Neural cell (in vitro differentiated cells): ENCODE measurements at regions not wholly inside any gene's neighbourhood (a gene's known extent, or its start where the extent isn't known, plus 50 kb on each side); places are given as distances from the start of the nearest gene placed in this dataset.

ENCODE experiments used
- H2AFZ ChIP-seq: fragments of 200-600, 300-800 bp; sonication (generic), shearing (Covaris generic); 2 replicates; pipeline ENCODE4 v1.6.0; 2014; ENCODE audit warnings: low read depth, mild to moderate bottlenecking, antibody characterized with exemption, low read length, moderate library complexity
- H3F3A ChIP-seq: fragments of 200-600 bp; shearing (Covaris generic); 2 replicates; pipeline ENCODE4 v1.6.1; 2016; ENCODE audit warnings: mild to moderate bottlenecking, moderate library complexity, mixed read lengths, antibody characterized with exemption, low read length; ENCODE audit not compliant: insufficient read depth, poor library complexity, severe bottlenecking
- H3K27ac ChIP-seq: fragments of 200-600, 300-800 bp; sonication (generic), shearing (Covaris generic); 2 replicates; pipeline ENCODE4 v1.5.1; 2014; ENCODE audit warnings: mild to moderate bottlenecking, low read length, moderate library complexity
- H3K27me3 ChIP-seq: fragments of 300-800, 200-600 bp; sonication (generic), shearing (Covaris generic); 2 replicates; pipeline ENCODE4 v1.6.0; 2014; ENCODE audit warnings: mild to moderate bottlenecking, low read depth, low read length, moderate library complexity; ENCODE audit not compliant: insufficient read depth
- H3K36me3 ChIP-seq: fragments of 300-800, 200-600 bp; sonication (generic), shearing (Covaris generic); 2 replicates; pipeline ENCODE4 v1.5.1; 2014; ENCODE audit warnings: mild to moderate bottlenecking, antibody characterized with exemption, low read length, moderate library complexity; ENCODE audit not compliant: insufficient read depth
- H3K4me2 ChIP-seq: fragments of 300-800, 200-600 bp; sonication (generic), shearing (Covaris generic); 2 replicates; pipeline ENCODE4 v1.6.0; 2014; ENCODE audit warnings: mild to moderate bottlenecking, low read length
- H3K4me3 ChIP-seq: fragments of 300-800, 200-600 bp; sonication (generic), shearing (Covaris generic); 2 replicates; pipeline ENCODE4 v1.5.1; 2014; ENCODE audit warnings: mild to moderate bottlenecking, low read length, moderate library complexity
- H3K79me2 ChIP-seq: fragments of 200-600 bp; shearing (Covaris generic); replicated peaks from 2 replicates; pipeline ENCODE4 v1.6.0; 2014; ENCODE audit warnings: mild to moderate bottlenecking, low read length, moderate library complexity; ENCODE audit not compliant: insufficient read depth
- H3K9ac ChIP-seq: fragments of 300-800, 200-600 bp; sonication (generic), shearing (Covaris generic); 2 replicates; pipeline ENCODE4 v1.6.1; 2016; ENCODE audit warnings: mild to moderate bottlenecking, low read length, mixed read lengths
- H3K9me2 ChIP-seq: fragments of 200-600 bp; shearing (Covaris generic); 2 replicates; pipeline ENCODE4 v1.6.1; 2016; ENCODE audit warnings: mild to moderate bottlenecking, low read length, mixed read lengths; ENCODE audit not compliant: insufficient read depth
- H3K9me3 ChIP-seq: fragments of 200-600, 300-800 bp; sonication (generic), shearing (Covaris generic); 2 replicates; pipeline ENCODE4 v1.6.1; 2016; ENCODE audit warnings: mild to moderate bottlenecking, mixed run types, low read length, moderate library complexity, mixed read lengths
- H4K20me1 ChIP-seq: fragments of 200-600 bp; shearing (Covaris generic); 2 replicates; pipeline ENCODE4 v1.6.1; 2016; ENCODE audit warnings: mild to moderate bottlenecking, mixed run types; ENCODE audit not compliant: insufficient read depth
- EP300 ChIP-seq: fragments of 450-650 bp; conservative IDR thresholded peaks from 2 replicates; pipeline ENCODE4 v1.6.1; 2014; ENCODE audit warnings: antibody characterized with exemption, mild to moderate bottlenecking, moderate library complexity; ENCODE audit not compliant: poor library complexity, severe bottlenecking
- EZH2 ChIP-seq: fragments of 200-600, 300-800 bp; shearing (Covaris generic), sonication (generic); IDR thresholded peaks from 2 replicates; pipeline ENCODE4 v1.6.1; 2014; ENCODE audit warnings: antibody characterized with exemption, low read length, borderline replicate concordance, mild to moderate bottlenecking; ENCODE audit not compliant: insufficient read depth, poor library complexity, severe bottlenecking
- MXI1 ChIP-seq: fragments of 450-650 bp; conservative IDR thresholded peaks from 2 replicates; pipeline ENCODE4 v1.6.1; 2014; ENCODE audit warnings: antibody characterized with exemption, mild to moderate bottlenecking; ENCODE audit not compliant: poor library complexity, severe bottlenecking
- POLR2AphosphoS5 ChIP-seq: IDR thresholded peaks from 2 replicates; pipeline ENCODE4 v1.6.1; 2012
- RAD21 ChIP-seq: fragments of 450-650 bp; conservative IDR thresholded peaks from 2 replicates; pipeline ENCODE4 v1.6.1; 2014; ENCODE audit warnings: antibody characterized with exemption, mild to moderate bottlenecking, moderate library complexity
- REST ChIP-seq: IDR thresholded peaks from 2 replicates; pipeline ENCODE4 v1.6.1; 2012; ENCODE audit warnings: borderline replicate concordance
- SMC3 ChIP-seq: fragments of 450-650 bp; conservative IDR thresholded peaks from 2 replicates; pipeline ENCODE4 v1.6.1; 2014; ENCODE audit warnings: antibody characterized with exemption, mild to moderate bottlenecking, moderate library complexity; ENCODE audit not compliant: poor library complexity
- TAF1 ChIP-seq: IDR thresholded peaks from 2 replicates; pipeline ENCODE4 v1.6.1; 2012; ENCODE audit warnings: low read depth
- TF ChIP-seq, protein P1 (sequence below): fragments of 450-650 bp; IDR thresholded peaks from 2 replicates; pipeline ENCODE4 v1.5.1; 2014; ENCODE audit warnings: antibody characterized with exemption, mild to moderate bottlenecking, moderate library complexity; ENCODE audit not compliant: poor library complexity, severe bottlenecking

- Histone ChIP-seq H3K9me2 (no peaks in the 10 kb centered on the region), H3K9ac (no peak overlapping the region), H3F3A (no peaks in the 10 kb centered on the region), H3K27me3 (no peaks in the 10 kb centered on the region), H3K27ac (no peak overlapping the region), H3K79me2 (no peaks in the 10 kb centered on the region), H2AFZ (no peak overlapping the region), H3K36me3 (no peaks in the 10 kb centered on the region), H4K20me1 (no peaks in the 10 kb centered on the region), H3K9me3 (no peaks in the 10 kb centered on the region), H3K4me2 (no peak overlapping the region), H3K4me3 (no peak overlapping the region)
- TF ChIP-seq MXI1 (no peak), EZH2 (no peak), REST (no peak), TAF1 (no peak), RAD21 (no peak), SMC3 (no peak), EP300 (no peak), POLR2AphosphoS5 (no peak)
- TF ChIP-seq, protein P1, sequence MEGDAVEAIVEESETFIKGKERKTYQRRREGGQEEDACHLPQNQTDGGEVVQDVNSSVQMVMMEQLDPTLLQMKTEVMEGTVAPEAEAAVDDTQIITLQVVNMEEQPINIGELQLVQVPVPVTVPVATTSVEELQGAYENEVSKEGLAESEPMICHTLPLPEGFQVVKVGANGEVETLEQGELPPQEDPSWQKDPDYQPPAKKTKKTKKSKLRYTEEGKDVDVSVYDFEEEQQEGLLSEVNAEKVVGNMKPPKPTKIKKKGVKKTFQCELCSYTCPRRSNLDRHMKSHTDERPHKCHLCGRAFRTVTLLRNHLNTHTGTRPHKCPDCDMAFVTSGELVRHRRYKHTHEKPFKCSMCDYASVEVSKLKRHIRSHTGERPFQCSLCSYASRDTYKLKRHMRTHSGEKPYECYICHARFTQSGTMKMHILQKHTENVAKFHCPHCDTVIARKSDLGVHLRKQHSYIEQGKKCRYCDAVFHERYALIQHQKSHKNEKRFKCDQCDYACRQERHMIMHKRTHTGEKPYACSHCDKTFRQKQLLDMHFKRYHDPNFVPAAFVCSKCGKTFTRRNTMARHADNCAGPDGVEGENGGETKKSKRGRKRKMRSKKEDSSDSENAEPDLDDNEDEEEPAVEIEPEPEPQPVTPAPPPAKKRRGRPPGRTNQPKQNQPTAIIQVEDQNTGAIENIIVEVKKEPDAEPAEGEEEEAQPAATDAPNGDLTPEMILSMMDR = no peak
Measured at GRCh38 chr18:34611904-34612303, 98.2 kb upstream of the DTNA start.

DNA sequence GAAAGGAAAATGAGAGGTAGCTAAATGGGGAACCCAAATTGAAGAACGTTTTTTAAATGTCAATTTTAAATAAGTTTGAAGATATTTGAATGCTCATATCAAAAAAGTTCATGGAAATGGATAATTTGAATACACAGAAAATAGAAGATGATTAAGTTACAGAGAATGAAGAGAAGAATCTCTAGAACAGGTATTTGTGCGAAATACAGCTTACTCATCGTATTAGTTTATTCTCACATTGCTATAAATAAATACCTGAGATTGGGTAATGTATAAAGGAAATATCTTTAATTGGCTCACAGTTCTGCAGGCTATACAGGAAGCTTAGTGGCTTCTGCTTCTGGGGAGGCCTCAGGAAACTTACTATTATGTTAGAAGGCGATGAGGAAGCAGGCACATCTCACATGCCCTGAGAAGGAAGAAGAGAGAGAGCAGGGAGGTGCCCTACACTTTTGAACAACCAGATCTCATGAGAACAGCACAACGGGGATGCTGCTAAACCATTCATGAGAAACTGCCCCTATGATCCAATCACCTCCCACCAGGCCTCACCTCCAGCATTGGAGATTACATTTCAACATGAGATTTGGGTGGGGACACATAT is 89.7 kb upstream of the DTNA start:
- H3K36me3 ChIP-seq = no peaks in the 10 kb centered on the region
- H3K9me2 ChIP-seq = no peaks in the 10 kb centered on the region
- H2AFZ ChIP-seq = no peak overlapping the region
- no peaks in the 10 kb centered on the region for H4K20me1 ChIP-seq
- H3K9ac ChIP-seq = no peak overlapping the region
- no peaks in the 10 kb centered on the region for H3K27me3 ChIP-seq
- no peaks in the 10 kb centered on the region for H3K79me2 ChIP-seq
- no peaks in the 10 kb centered on the region for H3F3A ChIP-seq
- H3K9me3 ChIP-seq = no peaks in the 10 kb centered on the region
- H3K27ac ChIP-seq = no peak overlapping the region
- H3K4me3 ChIP-seq = no peak overlapping the region
- TF ChIP-seq, protein P1 = no peak
- no peak overlapping the region for H3K4me2 ChIP-seq
